Hepatocyte (in vitro differentiated cells): ENCODE measurements at regions not wholly inside any gene's neighbourhood (a gene's known extent, or its start where the extent isn't known, plus 50 kb on each side); places are given as distances from the start of the nearest gene placed in this dataset.

ENCODE experiments used
- CTCF ChIP-seq: fragments of 200-600 bp; sonication (generic); IDR thresholded peaks from 2 replicates; pipeline ENCODE4 v1.5.1; 2016; ENCODE audit warnings: antibody characterized with exemption, mild to moderate bottlenecking; ENCODE audit not compliant: poor library complexity
- EZH2 ChIP-seq: fragments of 200-600 bp; sonication (generic); IDR thresholded peaks from 2 replicates; pipeline ENCODE4 v1.6.1; 2016; ENCODE audit warnings: antibody characterized with exemption, mild to moderate bottlenecking, borderline replicate concordance
- EZH2phosphoT487 ChIP-seq: fragments of 200-600 bp; sonication (generic); IDR thresholded peaks from one replicate; pipeline ENCODE4 v1.6.1; 2018; ENCODE audit warnings: antibody characterized with exemption, mild to moderate bottlenecking, low read depth, moderate library complexity; ENCODE audit not compliant: unreplicated experiment, severe bottlenecking

DNA sequence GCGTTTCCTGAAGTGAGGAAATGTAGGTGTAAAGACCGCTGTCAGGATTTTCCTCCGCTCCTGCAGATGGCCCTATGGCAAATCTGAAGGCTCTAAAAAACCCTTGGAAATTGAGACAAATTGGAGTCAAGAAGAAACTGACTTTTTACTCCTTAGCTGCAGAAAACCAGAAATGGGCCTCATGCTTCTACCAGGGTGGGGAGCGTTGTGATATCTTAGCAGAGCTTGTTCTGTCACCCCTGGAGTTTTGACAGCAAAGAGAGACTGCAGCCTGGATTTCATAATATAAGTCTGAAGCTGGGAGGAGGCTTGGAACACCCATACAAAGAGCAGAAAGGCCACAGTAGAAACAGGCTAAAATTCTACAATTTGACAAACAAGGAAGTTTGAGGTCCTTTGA is 283.0 kb upstream of the PLSCR5 start:
- no peak for TF ChIP-seq CTCF
- no peak for TF ChIP-seq EZH2
- no peak for TF ChIP-seq EZH2phosphoT487
